IMR-90 (cell line): ENCODE measurements at regions not wholly inside any gene's neighbourhood (a gene's known extent, or its start where the extent isn't known, plus 50 kb on each side); places are given as distances from the start of the nearest gene placed in this dataset.

ENCODE experiments used
- ATAC-seq: fragments of 200-7000 bp; cut with Tn5 transposase; 2 replicates; pipeline ENCODE4 v1.9.1; 2020; ENCODE audit warnings: low read depth, mild to moderate bottlenecking, moderate library complexity
- BruUV-seq: library from RNA; stranded (reverse); fragments of 400-500 nt; replicated peaks from 2 replicates; lab custom pipeline; 2021; lab: Mats Ljungman, UMichigan
- CTCF ChIA-PET: fragments of 300-600 bp; formaldehyde crosslinking; extraction: SDS; loops from one replicate; lab custom pipeline; 2021; ENCODE audit warnings: antibody characterized with exemption; lab: Yijun Ruan, JAX
- POLR2A ChIA-PET: fragments of 300-600 bp; sonication (Branson Sonifier 250); formaldehyde crosslinking; loops from one replicate; lab custom pipeline; 2022; ENCODE audit warnings: antibody characterized with exemption; ENCODE audit not compliant: unreplicated experiment; lab: Charles Lee
- DNase-seq: peaks from one replicate; pipeline ENCODE4 v3.0.0; 2013
- H2AFZ ChIP-seq: replicated peaks from 2 replicates; pipeline ENCODE3; 2013; ENCODE audit warnings: low read length, mild to moderate bottlenecking; ENCODE audit not compliant: poor library complexity
- H2AK5ac ChIP-seq: 2 replicates; pipeline ENCODE4 v1.6.1; 2013; ENCODE audit warnings: low read depth, low read length, inconsistent platforms
- H2AK9ac ChIP-seq: replicated peaks from 2 replicates; pipeline ENCODE3; 2013; ENCODE audit warnings: mild to moderate bottlenecking, low read depth, low read length, moderate library complexity; ENCODE audit not compliant: poor library complexity
- H2BK120ac ChIP-seq: 2 replicates; pipeline ENCODE4 v1.6.1; 2013; ENCODE audit warnings: low read depth, low read length, inconsistent platforms
- H2BK15ac ChIP-seq: 3 replicates; pipeline ENCODE4 v1.6.1; 2013; ENCODE audit warnings: low read depth, low read length, inconsistent platforms
- H2BK20ac ChIP-seq: 2 replicates; pipeline ENCODE4 v1.6.1; 2013; ENCODE audit warnings: low read depth, mild to moderate bottlenecking, inconsistent platforms, low read length, moderate library complexity
- H2BK5ac ChIP-seq: 2 replicates; pipeline ENCODE4 v1.6.1; 2013; ENCODE audit warnings: mild to moderate bottlenecking, low read depth, low read length, inconsistent platforms; ENCODE audit not compliant: poor library complexity, severe bottlenecking
- H3K14ac ChIP-seq: replicated peaks from 2 replicates; pipeline ENCODE4 v1.6.1; 2013; ENCODE audit warnings: low read depth, low read length, inconsistent platforms
- H3K18ac ChIP-seq: 2 replicates; pipeline ENCODE4 v1.6.1; 2013; ENCODE audit warnings: low read depth, low read length, control low read depth
- H3K23ac ChIP-seq: 2 replicates; pipeline ENCODE4 v1.6.1; 2013; ENCODE audit warnings: low read depth, low read length, inconsistent platforms
- H3K27ac ChIP-seq: 2 replicates; pipeline ENCODE4 v1.5.1; 2013; ENCODE audit warnings: mild to moderate bottlenecking, control low read depth, low read length; ENCODE audit not compliant: insufficient read depth
- H3K27me3 ChIP-seq: 2 replicates; pipeline ENCODE4 v1.6.1; 2013; ENCODE audit warnings: low read length; ENCODE audit not compliant: control insufficient read depth, insufficient read depth
- H3K36me3 ChIP-seq: 2 replicates; pipeline ENCODE4 v1.6.1; 2013; ENCODE audit warnings: low read length, mixed read lengths; ENCODE audit not compliant: control insufficient read depth, insufficient read depth
- H3K4ac ChIP-seq: 2 replicates; pipeline ENCODE4 v1.6.1; 2013; ENCODE audit warnings: low read depth, low read length, inconsistent platforms
- H3K4me1 ChIP-seq: 2 replicates; pipeline ENCODE4 v1.6.1; 2013; ENCODE audit warnings: low read length, mixed read lengths; ENCODE audit not compliant: control insufficient read depth, insufficient read depth
- H3K4me2 ChIP-seq: 2 replicates; pipeline ENCODE4 v1.6.1; 2013; ENCODE audit warnings: low read depth, mild to moderate bottlenecking, control low read depth, low read length, moderate library complexity
- H3K4me3 ChIP-seq: 2 replicates; pipeline ENCODE4 v1.5.1; 2013; ENCODE audit warnings: low read depth, mild to moderate bottlenecking, control low read depth, low read length, moderate library complexity; ENCODE audit not compliant: insufficient read depth
- H3K56ac ChIP-seq: 2 replicates; pipeline ENCODE4 v1.6.1; 2013; ENCODE audit warnings: low read length, inconsistent platforms; ENCODE audit not compliant: insufficient read depth; ENCODE audit errors: extremely low read depth
- H3K79me1 ChIP-seq, 2 experiments: 2 replicates each; pipeline ENCODE4 v1.6.1; 2013; ENCODE audit warnings: low read length in 2 of 2, inconsistent platforms in 1 of 2, low read depth in 1 of 2
- H3K9ac ChIP-seq: 2 replicates; pipeline ENCODE4 v1.6.1; 2013; ENCODE audit warnings: low read depth, low read length, control low read depth
- H3K9me1 ChIP-seq: 2 replicates; pipeline ENCODE4 v1.6.1; 2013; ENCODE audit warnings: low read length, inconsistent platforms; ENCODE audit not compliant: insufficient read depth
- H3K9me3 ChIP-seq: 2 replicates; pipeline ENCODE4 v1.6.1; 2013; ENCODE audit warnings: low read length; ENCODE audit not compliant: control insufficient read depth, insufficient read depth
- H4K20me1 ChIP-seq: 2 replicates; pipeline ENCODE4 v1.6.1; 2013; ENCODE audit warnings: low read length, inconsistent platforms; ENCODE audit not compliant: insufficient read depth
- H4K5ac ChIP-seq: 2 replicates; pipeline ENCODE4 v1.6.1; 2013; ENCODE audit warnings: mild to moderate bottlenecking, low read depth, low read length, control low read depth
- H4K8ac ChIP-seq, 2 experiments: 2 replicates each; pipeline ENCODE4 v1.6.1; 2013; ENCODE audit warnings: low read depth in 2 of 2, low read length in 2 of 2, control low read depth in 1 of 2, inconsistent platforms in 1 of 2
- H4K91ac ChIP-seq: 2 replicates; pipeline ENCODE4 v1.6.1; 2013; ENCODE audit warnings: low read depth, low read length, inconsistent platforms; ENCODE audit not compliant: insufficient read depth
- BHLHE40 ChIP-seq: fragments of 150-350 bp; IDR thresholded peaks from 2 replicates; pipeline ENCODE4 v1.6.1; 2016; ENCODE audit warnings: mild to moderate bottlenecking, low read depth, low read length
- CEBPB ChIP-seq: IDR thresholded peaks from 2 replicates; pipeline ENCODE4 v1.6.1; 2012; ENCODE audit warnings: low read depth, low read length, improper control_type of control experiment
- CHD1 ChIP-seq: IDR thresholded peaks from 2 replicates; pipeline ENCODE4 v1.6.1; 2012; ENCODE audit warnings: low read depth, low read length, improper control_type of control experiment
- CTCF ChIP-seq: conservative IDR thresholded peaks from 2 replicates; pipeline ENCODE4 v1.5.1; 2012; ENCODE audit warnings: mild to moderate bottlenecking, low read depth, low read length, improper control_type of control experiment
- ELK1 ChIP-seq: fragments of 150-350 bp; IDR thresholded peaks from 2 replicates; pipeline ENCODE4 v1.6.1; 2016; ENCODE audit warnings: low read depth, mild to moderate bottlenecking, low read length, moderate library complexity, borderline replicate concordance
- FOS ChIP-seq: fragments of 150-350 bp; IDR thresholded peaks from 2 replicates; pipeline ENCODE4 v1.6.1; 2016; ENCODE audit warnings: low read depth, low read length
- MAFK ChIP-seq: IDR thresholded peaks from 2 replicates; pipeline ENCODE4 v1.6.1; 2012; ENCODE audit warnings: low read depth, low read length, improper control_type of control experiment
- MAZ ChIP-seq: IDR thresholded peaks from 2 replicates; pipeline ENCODE4 v1.6.1; 2012; ENCODE audit warnings: low read depth, mild to moderate bottlenecking, low read length, improper control_type of control experiment, moderate library complexity, borderline replicate concordance
- MXI1 ChIP-seq: IDR thresholded peaks from 2 replicates; pipeline ENCODE4 v1.6.1; 2012; ENCODE audit warnings: low read depth, mild to moderate bottlenecking, low read length, moderate library complexity, borderline replicate concordance
- NFE2L2 ChIP-seq: fragments of 150-350 bp; IDR thresholded peaks from 2 replicates; pipeline ENCODE4 v1.6.1; 2016; ENCODE audit warnings: low read depth, mild to moderate bottlenecking, low read length
- POLR2A ChIP-seq: IDR thresholded peaks from 2 replicates; pipeline ENCODE4 v1.6.1; 2012; ENCODE audit warnings: mild to moderate bottlenecking, low read depth, low read length
- RAD21 ChIP-seq: IDR thresholded peaks from 2 replicates; pipeline ENCODE4 v1.6.1; 2012; ENCODE audit warnings: low read length, improper control_type of control experiment
- RCOR1 ChIP-seq: IDR thresholded peaks from 2 replicates; pipeline ENCODE4 v1.6.1; 2012; ENCODE audit warnings: mild to moderate bottlenecking, low read length, improper control_type of control experiment; ENCODE audit not compliant: insufficient replicate concordance
- RFX5 ChIP-seq: IDR thresholded peaks from 2 replicates; pipeline ENCODE4 v1.8.0; 2012; ENCODE audit warnings: low read depth, mild to moderate bottlenecking, low read length, moderate library complexity
- SMC3 ChIP-seq: fragments of 150-350 bp; IDR thresholded peaks from 2 replicates; pipeline ENCODE4 v1.6.1; 2016; ENCODE audit warnings: low read depth, mild to moderate bottlenecking, antibody characterized with exemption, low read length, moderate library complexity
- USF2 ChIP-seq: fragments of 150-350 bp; IDR thresholded peaks from 2 replicates; pipeline ENCODE4 v1.6.1; 2017; ENCODE audit warnings: mild to moderate bottlenecking, antibody characterized with exemption, low read length, low read depth
- WGBS, 2 experiments: methylation state at CpG; one replicate each; pipeline versions ENCODE4 v1.1.5 to v1.1.7; 2013; ENCODE audit warnings: missing lambda C conversion rate in 2 of 2; ENCODE audit not compliant: insufficient read length in 1 of 2; ENCODE audit errors: extremely low coverage in 2 of 2; 5-methylcytosine and 5-hydroxymethylcytosine counted together
- dilution Hi-C: fragments of 300-500 bp; cut with HindIII; formaldehyde crosslinking; loops from one replicate; pipeline ENCODE4 v1.14.3; 2018; ENCODE audit warnings: low sequenced_read_pairs; ENCODE audit not compliant: unreplicated experiment
- in situ Hi-C: fragments of 300-500 bp; cut with MboI; formaldehyde crosslinking; loops from 3 replicates; pipeline ENCODE4 v1.14.3; 2019; ENCODE audit warnings: low sequenced_read_pairs, inconsistent platforms, mixed read lengths
- intact Hi-C: fragments of 100-400 bp; cut with micrococcal nuclease; formaldehyde crosslinking; loops from 2 replicates; pipeline ENCODE4 v1.10.0; 2022

GRCh38 chr11:116030697-116031331 is 526.6 kb upstream of the CADM1 start:
- Histone ChIP-seq H3K23ac (no peak overlapping the region), H3K9me1 (no peaks in the 10 kb centered on the region), H3K36me3 (no peaks in the 10 kb centered on the region), H3K9me3 (no peaks in the 10 kb centered on the region), H2BK120ac (no peak overlapping the region), H3K14ac (no peak overlapping the region), H3K9ac (no peak overlapping the region), H2BK5ac (no peak overlapping the region), H4K5ac (no peak overlapping the region), H4K8ac (no peak overlapping the region), H4K20me1 (no peaks in the 10 kb centered on the region), H3K27me3 (no peaks in the 10 kb centered on the region; the same call in 1 of the 2 replicates), H2BK15ac (no peak overlapping the region), H2AK9ac (no peak overlapping the region), H2AFZ (no peak overlapping the region), H3K4me2 (no peak overlapping the region), H3K4me3 (no peak overlapping the region), H3K27ac (no peak overlapping the region), H3K4me1 (no peaks in the 10 kb centered on the region), H2BK20ac (no peak overlapping the region), H3K4ac (no peak overlapping the region), H3K56ac (no peak overlapping the region), H4K91ac (no peak overlapping the region), H2AK5ac (no peak overlapping the region), H3K79me1 (no peaks in the 10 kb centered on the region), H3K18ac (no peak overlapping the region)
- ATAC-seq: no peak
- in situ Hi-C loops: no loop called here
- CTCF ChIA-PET: no interaction called here
- dilution Hi-C loops: no loop called here
- no CpG with 5 or more reads among the region's 4 CpGs for WGBS, 2 experiments
- POLR2A ChIA-PET: no interaction called here
- no peak for DNase-seq
- TF ChIP-seq NFE2L2 (no peak), CHD1 (no peak), ELK1 (no peak), RAD21 (no peak), MXI1 (no peak), SMC3 (no peak), RCOR1 (no peak), FOS (no peak), CTCF (no peak), CEBPB (no peak), MAZ (no peak), USF2 (no peak), POLR2A (no peak), MAFK (no peak), RFX5 (no peak), BHLHE40 (no peak)
- intact Hi-C loops: no loop called here
- BruUV-seq: no TSS peak
